PC-3 (cell line): ENCODE measurements at regions not wholly inside any gene's neighbourhood (a gene's known extent, or its start where the extent isn't known, plus 50 kb on each side); places are given as distances from the start of the nearest gene placed in this dataset.

Experiments
- ATAC-seq: fragments of 200-7000 bp; cut with Tn5 transposase; 2 replicates; pipeline ENCODE4 v1.9.1; 2020; ENCODE audit warnings: mild to moderate bottlenecking, moderate library complexity
- BruUV-seq: library from RNA; stranded (reverse); fragments of 400-500 nt; replicated peaks from 2 replicates; lab custom pipeline; 2021; lab: Mats Ljungman, UMichigan
- CTCF ChIA-PET: fragments of 300-600 bp; sonication (Branson Sonifier 250); formaldehyde crosslinking; loops from one replicate; lab custom pipeline; 2022; ENCODE audit warnings: antibody characterized with exemption; lab: Charles Lee
- POLR2A ChIA-PET: fragments of 300-600 bp; sonication (Branson Sonifier 250); formaldehyde crosslinking; loops from one replicate; lab custom pipeline; 2022; ENCODE audit warnings: antibody characterized with exemption; ENCODE audit not compliant: unreplicated experiment; lab: Charles Lee
- DNase-seq: peaks from one replicate; pipeline ENCODE4 v3.0.0-alpha.2; 2015
- H2AFZ ChIP-seq: fragments of 300-600 bp; sonication (generic); 2 replicates; pipeline ENCODE4 v1.6.0; 2016; ENCODE audit warnings: antibody characterized with exemption, low read length
- H3F3A ChIP-seq: fragments of 300-600 bp; sonication (generic); one replicate; pipeline ENCODE4 v1.6.0; 2017; ENCODE audit warnings: antibody characterized with exemption, low read length, control low read depth, mild to moderate bottlenecking; ENCODE audit not compliant: unreplicated experiment
- H3K27ac ChIP-seq: fragments of 300-600 bp; sonication (generic); 2 replicates; pipeline ENCODE4 v1.5.1; 2016; ENCODE audit warnings: mild to moderate bottlenecking, low read length
- H3K27me3 ChIP-seq: fragments of 300-600 bp; sonication (generic); 2 replicates; pipeline ENCODE4 v1.6.1; 2016; ENCODE audit warnings: low read length, mixed read lengths
- H3K36me3 ChIP-seq: fragments of 300-600 bp; sonication (generic); 2 replicates; pipeline ENCODE4 v1.6.1; 2016; ENCODE audit warnings: low read depth, mixed run types, low read length, mixed read lengths
- H3K4me1 ChIP-seq: fragments of 300-600 bp; sonication (generic); 2 replicates; pipeline ENCODE4 v1.5.1; 2016; ENCODE audit warnings: low read length; ENCODE audit not compliant: insufficient read depth
- H3K4me2 ChIP-seq: fragments of 300-600 bp; sonication (generic); 2 replicates; pipeline ENCODE4 v1.6.0; 2016; ENCODE audit warnings: low read length
- H3K4me3 ChIP-seq: fragments of 300-600 bp; sonication (generic); 2 replicates; pipeline ENCODE4 v1.5.1; 2016; ENCODE audit warnings: mild to moderate bottlenecking, low read length, mixed read lengths
- H3K79me2 ChIP-seq: fragments of 300-600 bp; sonication (generic); 2 replicates; pipeline ENCODE4 v1.6.1; 2017; ENCODE audit warnings: low read length, mixed read lengths
- H3K9ac ChIP-seq: fragments of 300-600 bp; sonication (generic); 2 replicates; pipeline ENCODE4 v1.6.0; 2016; ENCODE audit warnings: mild to moderate bottlenecking, low read length
- H3K9me2 ChIP-seq: fragments of 300-600 bp; sonication (generic); replicated peaks from 2 replicates; pipeline ENCODE4 v1.6.1; 2016; ENCODE audit warnings: mixed run types, low read length, mixed read lengths
- H3K9me3 ChIP-seq: fragments of 300-600 bp; sonication (generic); 2 replicates; pipeline ENCODE4 v1.6.1; 2016; ENCODE audit warnings: low read length, mixed read lengths
- H4K20me1 ChIP-seq: fragments of 300-600 bp; sonication (generic); 2 replicates; pipeline ENCODE4 v1.6.1; 2016; ENCODE audit warnings: low read length, mixed read lengths
- EZH2 ChIP-seq: fragments of 300-600 bp; sonication (generic); IDR thresholded peaks from one replicate; pipeline ENCODE4 v1.6.1; 2017; ENCODE audit warnings: antibody characterized with exemption, mild to moderate bottlenecking, low read length; ENCODE audit not compliant: unreplicated experiment
- EZH2phosphoT487 ChIP-seq: fragments of 300-600 bp; sonication (generic); IDR thresholded peaks from 2 replicates; pipeline ENCODE4 v1.6.1; 2018; ENCODE audit warnings: mild to moderate bottlenecking, antibody characterized with exemption, low read length, borderline replicate concordance
- intact Hi-C: fragments of 100-400 bp; cut with micrococcal nuclease; formaldehyde crosslinking; loops from 2 replicates; pipeline ENCODE4 v1.9.0; 2023
- TF ChIP-seq, protein P1 (sequence below): fragments of 300-600 bp; sonication (generic); conservative IDR thresholded peaks from 2 replicates; pipeline ENCODE4 v1.5.1; 2017; ENCODE audit warnings: antibody characterized with exemption, low read depth, mild to moderate bottlenecking, low read length

DNA sequence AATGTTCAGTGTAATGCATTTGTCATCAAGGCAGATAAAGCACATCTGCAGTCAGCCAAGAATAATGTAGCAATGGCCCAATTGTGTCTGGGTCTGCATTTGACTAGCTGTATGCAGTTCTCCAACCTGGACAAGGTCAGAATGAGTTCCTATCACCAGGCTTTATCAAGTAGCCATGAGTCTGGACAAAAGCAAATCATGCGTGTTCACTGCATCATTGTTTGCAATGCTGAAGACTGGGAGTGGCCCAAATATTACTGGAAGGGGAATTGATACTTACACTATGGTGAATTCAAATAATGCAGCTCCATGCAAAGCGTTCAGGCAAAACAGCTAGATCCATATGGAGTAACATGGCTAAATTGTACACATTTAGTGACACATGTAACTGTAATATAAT lies 250.9 kb downstream of the TOX3 start:
- Histone ChIP-seq H3K9me3 (no peaks in the 10 kb centered on the region), H2AFZ (no peak overlapping the region), H3K9me2 (no peaks in the 10 kb centered on the region), H3K27ac (no peak overlapping the region), H4K20me1 (no peaks in the 10 kb centered on the region), H3K36me3 (no peaks in the 10 kb centered on the region), H3K4me3 (no peak overlapping the region), H3K4me2 (no peak overlapping the region), H3K79me2 (no peaks in the 10 kb centered on the region), H3K9ac (no peak overlapping the region), H3K27me3 (no peaks in the 10 kb centered on the region), H3F3A (no peaks in the 10 kb centered on the region), H3K4me1 (no peaks in the 10 kb centered on the region)
- TF ChIP-seq EZH2 (no peak), EZH2phosphoT487 (no peak)
- BruUV-seq, result no TSS peak
- ATAC-seq (no peak), DNase-seq (no peak)
- CTCF ChIA-PET, result no interaction called here
- intact Hi-C loops, result no loop called here
- POLR2A ChIA-PET, result no interaction called here

DNA sequence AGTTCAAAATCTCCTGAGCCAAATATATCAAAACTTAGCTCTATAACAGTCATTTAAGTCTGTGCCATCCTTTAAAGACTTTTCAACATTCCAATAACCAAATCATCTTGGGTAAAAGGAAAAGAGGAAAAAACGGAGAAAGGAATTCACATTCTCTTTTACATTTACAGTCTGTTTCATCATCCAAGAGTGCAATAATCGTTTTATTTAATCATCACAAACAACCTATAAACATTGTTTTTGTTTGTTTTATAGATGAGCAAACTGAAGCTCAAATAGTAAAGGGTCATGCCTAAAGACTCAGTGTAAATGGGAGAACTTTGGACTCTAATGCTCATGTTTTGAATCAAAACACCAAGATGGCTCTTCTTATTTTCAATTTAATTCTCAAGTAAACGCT lies 252.3 kb downstream of the TOX3 start:
- Histone ChIP-seq H4K20me1 (no peaks in the 10 kb centered on the region), H3K27me3 (no peaks in the 10 kb centered on the region), H3K4me3 (no peak overlapping the region), H3K9ac (no peak overlapping the region), H3K36me3 (no peaks in the 10 kb centered on the region), H3K4me2 (no peak overlapping the region), H3K79me2 (no peaks in the 10 kb centered on the region), H3K4me1 (no peaks in the 10 kb centered on the region), H2AFZ (no peak overlapping the region), H3F3A (no peaks in the 10 kb centered on the region), H3K9me3 (no peaks in the 10 kb centered on the region), H3K27ac (no peak overlapping the region), H3K9me2 (no peaks in the 10 kb centered on the region)
- TF ChIP-seq EZH2 (no peak), EZH2phosphoT487 (no peak)
- TF ChIP-seq, protein P1, sequence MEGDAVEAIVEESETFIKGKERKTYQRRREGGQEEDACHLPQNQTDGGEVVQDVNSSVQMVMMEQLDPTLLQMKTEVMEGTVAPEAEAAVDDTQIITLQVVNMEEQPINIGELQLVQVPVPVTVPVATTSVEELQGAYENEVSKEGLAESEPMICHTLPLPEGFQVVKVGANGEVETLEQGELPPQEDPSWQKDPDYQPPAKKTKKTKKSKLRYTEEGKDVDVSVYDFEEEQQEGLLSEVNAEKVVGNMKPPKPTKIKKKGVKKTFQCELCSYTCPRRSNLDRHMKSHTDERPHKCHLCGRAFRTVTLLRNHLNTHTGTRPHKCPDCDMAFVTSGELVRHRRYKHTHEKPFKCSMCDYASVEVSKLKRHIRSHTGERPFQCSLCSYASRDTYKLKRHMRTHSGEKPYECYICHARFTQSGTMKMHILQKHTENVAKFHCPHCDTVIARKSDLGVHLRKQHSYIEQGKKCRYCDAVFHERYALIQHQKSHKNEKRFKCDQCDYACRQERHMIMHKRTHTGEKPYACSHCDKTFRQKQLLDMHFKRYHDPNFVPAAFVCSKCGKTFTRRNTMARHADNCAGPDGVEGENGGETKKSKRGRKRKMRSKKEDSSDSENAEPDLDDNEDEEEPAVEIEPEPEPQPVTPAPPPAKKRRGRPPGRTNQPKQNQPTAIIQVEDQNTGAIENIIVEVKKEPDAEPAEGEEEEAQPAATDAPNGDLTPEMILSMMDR, result no peak
- CTCF ChIA-PET, result no interaction called here
- no peak for DNase-seq
- BruUV-seq, result no TSS peak
- intact Hi-C loops, result no loop called here
- POLR2A ChIA-PET, result no interaction called here
- ATAC-seq, result no peak

DNA sequence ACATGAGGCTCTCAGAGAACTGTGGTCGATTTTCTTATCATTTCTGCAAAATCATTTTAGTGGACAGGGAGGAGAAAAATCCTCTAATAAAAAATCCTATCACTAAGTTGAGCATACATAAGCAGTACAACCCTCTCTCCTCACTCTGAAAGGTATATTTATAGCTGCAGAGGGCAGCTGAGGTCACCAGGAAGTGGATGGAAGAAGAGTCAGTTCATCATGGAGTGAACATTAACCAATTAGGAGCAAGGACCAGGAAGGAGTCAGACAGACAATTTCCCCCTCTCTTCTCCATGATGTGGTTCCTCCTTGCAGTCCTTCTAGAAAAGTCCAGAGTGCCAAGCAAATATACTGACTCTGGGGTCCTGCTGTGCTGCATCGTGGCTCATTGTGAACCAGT lies 253.7 kb downstream of the TOX3 start:
- Histone ChIP-seq H3K27ac (no peak overlapping the region), H3K9ac (no peak overlapping the region), H3K9me3 (no peaks in the 10 kb centered on the region), H3K36me3 (no peaks in the 10 kb centered on the region), H3K4me1 (no peaks in the 10 kb centered on the region), H3K79me2 (no peaks in the 10 kb centered on the region), H3K27me3 (no peaks in the 10 kb centered on the region), H3K4me2 (no peak overlapping the region), H4K20me1 (no peaks in the 10 kb centered on the region), H2AFZ (no peak overlapping the region), H3K4me3 (no peak overlapping the region), H3F3A (no peaks in the 10 kb centered on the region), H3K9me2 (no peaks in the 10 kb centered on the region)
- ChIA-PET POLR2A (no interaction called here), CTCF (no interaction called here)
- ATAC-seq (no peak), DNase-seq (no peak)
- intact Hi-C loops, result no loop called here
- no TSS peak for BruUV-seq
- TF ChIP-seq, protein P1, result no peak
- TF ChIP-seq EZH2 (no peak), EZH2phosphoT487 (no peak)
